ENCODE measurements at regions not wholly inside any gene's neighbourhood (a gene's known extent, or its start where the extent isn't known, plus 50 kb on each side); places are given as distances from the start of the nearest gene placed in this dataset.

DNA sequence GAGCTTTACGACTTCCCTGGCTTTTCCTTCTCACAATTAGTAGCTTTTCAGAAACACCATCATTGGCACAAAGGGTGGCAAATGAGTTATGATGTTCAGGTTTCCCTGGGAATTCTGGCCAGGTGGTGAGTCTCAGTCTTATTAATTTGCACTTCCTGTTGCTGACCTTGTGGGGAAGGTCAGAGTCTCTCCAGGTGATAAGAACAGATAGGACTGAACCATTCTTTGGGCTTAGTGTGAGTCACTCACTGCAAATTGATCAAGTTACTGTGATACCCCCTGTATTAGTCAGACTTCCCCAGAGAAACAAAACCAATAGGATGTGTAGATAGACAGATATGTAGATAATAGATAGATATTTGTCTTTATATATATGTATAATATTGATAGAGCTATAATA, 53.8 kb upstream of the RANBP3L start:
- DNase-seq (ENCODE audit: low spot score): no peak

DNA sequence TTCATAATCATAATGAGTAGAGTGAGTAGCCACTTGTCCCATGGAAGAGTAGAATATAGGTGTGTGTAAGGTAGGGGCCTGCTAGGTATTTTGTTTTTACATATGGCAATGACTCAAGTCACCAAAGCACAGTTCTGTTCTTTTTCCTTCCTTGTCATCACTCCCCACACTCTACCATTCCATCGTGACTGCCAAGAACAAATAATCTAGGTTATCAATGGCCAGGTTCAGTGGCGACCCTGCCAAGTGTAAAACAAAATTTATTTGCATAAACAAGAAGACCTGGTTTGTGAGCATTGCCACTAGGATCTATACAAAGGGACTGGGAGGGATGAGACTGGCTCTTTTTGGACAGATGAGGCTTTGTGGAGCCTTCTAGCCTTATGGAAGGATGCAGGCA, 55.2 kb upstream of the RANBP3L start:
- DNase-seq (ENCODE audit: low spot score): no peak

DNA sequence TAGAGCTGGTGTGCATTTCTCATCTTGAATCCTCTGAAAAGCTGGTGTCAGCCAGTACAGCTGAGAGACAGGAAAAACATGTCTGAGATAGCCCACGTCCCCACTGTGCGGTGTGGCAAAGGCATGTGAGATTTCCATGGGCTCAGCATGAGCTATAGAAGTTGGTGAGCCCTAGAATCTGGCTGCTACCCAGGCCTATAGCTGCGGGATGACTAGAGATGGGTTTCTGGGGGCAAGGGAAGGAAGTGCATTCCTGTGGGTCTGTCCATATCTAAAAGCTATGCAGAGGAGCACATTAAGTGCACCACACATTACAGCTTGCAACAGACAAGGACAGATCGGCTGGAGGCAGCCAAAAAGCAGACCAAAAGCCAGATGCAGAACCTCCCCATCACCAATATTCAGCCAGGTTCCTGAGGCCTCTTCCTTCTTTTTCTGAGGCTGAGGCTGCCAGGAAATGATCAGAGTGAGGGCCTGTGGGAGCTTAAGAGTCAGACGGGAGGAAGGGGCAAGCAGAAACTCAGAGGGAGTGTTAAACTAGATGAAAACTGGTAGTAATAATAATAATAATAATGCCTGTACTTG, 55.8 kb upstream of the RANBP3L start:
- peak; percentile 46 for DNase-seq (ENCODE audit: low spot score)

DNA sequence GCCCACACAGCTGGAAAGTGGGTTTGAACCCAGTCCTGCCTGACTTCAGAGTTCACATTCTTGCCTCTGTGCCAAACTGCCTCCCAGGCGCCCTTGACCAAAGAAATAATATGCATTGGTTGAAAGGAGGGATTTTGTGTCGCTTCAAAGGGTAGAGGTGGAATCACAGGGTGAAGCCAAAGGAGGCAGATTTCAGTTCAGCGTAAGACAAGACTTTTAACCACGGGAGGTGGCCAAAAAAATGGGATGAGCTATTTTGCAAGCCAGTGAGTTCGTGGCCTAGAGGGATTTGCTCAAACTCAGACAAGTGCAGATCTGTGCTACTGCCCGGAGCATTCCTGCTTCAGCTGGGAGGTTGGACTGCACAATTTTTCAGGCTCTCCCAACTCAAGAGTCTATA, 57.6 kb upstream of the RANBP3L start:
- DNase-seq (ENCODE audit: low spot score): no peak

DNA sequence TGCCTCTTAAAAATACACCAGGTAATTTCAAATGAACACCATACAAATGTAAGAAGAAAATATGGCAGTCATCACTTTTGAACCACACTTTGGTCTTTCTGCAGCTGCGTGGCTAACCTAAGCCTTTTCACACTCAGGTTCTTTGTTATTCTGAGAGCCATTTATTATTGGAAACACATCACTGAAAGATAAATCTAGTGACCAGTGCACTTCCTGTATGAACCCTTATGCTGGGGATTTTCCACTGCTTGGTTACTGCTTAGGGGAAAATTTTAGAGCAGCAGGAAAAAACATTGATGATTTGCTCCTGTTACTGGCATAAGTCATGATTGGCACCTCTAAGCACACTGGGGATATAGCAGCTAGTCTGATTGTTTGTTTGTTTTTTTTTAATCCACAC, 58.6 kb upstream of the RANBP3L start:
- no peak for DNase-seq (ENCODE audit: low spot score)

DNA sequence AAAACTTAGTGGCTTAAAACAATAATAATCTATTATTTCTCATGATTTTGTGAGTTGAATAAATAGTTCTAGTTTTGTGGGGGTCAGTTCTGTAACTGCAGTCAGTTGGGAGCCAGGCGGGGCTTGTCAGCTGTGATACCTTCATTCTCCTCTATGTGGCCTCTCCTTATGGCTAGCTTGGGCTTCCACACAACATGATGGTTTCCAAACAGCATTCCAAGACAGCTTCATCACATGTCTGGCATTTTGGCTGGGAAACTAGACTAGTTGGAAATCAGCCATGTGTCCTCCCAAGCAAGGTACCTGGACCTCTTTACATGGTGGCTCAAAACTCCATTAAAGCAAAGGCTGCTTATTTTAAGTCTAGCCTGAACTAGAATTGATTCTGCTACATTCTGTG, 61.4 kb upstream of the RANBP3L start:
- peak; percentile 31 for DNase-seq (ENCODE audit: low spot score)

DNA sequence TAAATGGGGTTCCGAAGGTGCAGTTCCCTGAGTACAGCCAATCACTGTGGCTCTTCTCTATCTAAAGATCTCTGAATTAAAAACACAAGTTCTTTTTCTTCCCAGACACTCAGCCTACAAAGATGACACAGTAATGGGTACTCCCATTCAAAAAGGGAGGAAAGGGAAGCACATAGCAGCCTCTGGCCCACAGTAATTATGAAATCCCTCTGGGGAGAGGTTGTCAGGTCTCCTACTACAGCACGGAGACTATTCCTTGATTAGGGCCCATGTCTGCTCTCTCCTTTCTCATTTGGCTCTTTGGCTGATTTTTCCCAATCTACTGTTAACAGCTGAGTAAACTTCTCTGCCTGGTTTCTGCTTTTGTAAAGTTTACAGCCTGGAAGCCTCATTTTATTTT, 62.0 kb upstream of the RANBP3L start:
- DNase-seq (ENCODE audit: low spot score): no peak

DNA sequence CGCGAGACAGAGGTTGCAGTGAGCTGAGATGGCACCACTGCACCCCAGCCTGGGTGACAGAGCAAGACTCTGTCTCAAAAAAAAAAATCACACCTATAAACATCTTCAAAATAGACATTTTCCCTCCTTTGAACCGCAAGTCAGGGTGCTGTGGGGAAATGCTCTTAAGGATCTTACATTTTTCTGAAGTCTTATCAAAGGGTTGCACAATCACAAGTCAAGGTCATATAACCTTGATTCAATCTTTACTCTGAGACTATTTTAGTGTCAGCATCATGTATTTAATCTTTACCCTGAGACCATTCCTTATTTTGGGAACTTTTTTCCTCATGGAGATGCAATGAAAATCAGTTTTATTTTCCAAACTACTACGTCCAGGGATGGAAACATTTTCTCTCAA, 62.8 kb upstream of the RANBP3L start:
- DNase-seq (ENCODE audit: low spot score): no peak

DNA sequence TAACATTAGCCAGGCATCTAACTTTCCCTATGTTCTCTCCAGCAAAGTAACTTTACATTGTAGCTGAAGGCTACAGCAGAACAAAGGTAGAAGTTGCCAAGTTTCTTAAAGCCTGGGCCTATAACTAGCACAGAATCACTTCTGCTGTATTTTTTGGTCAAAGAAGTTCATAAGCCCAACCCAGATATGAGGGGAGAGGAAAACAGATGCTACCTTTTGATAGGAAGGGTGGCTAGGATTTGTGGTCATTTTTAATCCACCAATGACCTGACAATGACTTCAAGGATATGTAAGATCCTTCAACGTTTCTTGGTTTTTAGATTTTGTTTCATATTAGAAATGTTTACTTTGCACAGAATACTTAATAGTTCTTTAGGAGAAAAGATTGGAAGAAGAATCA, 64.2 kb upstream of the RANBP3L start:
- no peak for DNase-seq (ENCODE audit: low spot score)

DNA sequence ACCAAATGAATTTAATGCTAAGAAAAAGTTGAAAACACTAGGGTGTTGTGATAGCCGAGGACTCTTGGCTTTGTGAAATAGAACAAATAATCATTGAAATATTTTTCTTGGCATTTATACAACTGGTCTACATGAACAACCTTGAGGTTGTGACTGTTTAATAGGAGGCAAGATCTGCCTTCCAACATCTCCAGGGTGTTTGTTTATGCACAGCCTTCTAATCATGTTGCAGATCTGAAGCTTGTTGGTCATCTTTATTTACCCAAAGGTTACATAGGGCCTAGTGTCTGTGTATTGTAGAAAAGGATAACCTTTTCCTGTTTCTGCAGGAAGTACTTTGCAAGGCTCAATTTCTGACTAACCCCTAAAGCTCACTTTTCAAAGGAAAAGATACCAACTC, 65.2 kb upstream of the RANBP3L start:
- DNase-seq (ENCODE audit: low spot score): no peak

DNA sequence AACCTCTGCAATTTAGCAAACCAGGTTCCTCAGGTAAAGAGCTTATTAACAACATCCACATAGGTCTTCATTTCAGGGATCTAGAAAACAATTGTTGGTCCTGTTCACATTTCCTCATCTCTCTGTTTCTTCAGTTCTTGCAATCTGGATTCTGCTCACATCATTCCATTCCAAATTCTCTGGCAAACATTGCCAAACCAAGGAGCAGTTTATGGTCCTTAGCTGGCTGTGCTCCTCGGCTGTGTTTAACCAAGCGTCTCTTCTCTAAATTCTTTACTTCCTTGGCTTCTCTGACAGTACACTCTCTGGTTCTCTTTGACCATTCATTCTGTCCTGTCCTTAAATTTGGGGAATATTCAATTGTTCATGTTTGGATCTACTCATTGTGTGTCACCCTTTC, 65.8 kb upstream of the RANBP3L start:
- DNase-seq (ENCODE audit: low spot score): no peak

DNA sequence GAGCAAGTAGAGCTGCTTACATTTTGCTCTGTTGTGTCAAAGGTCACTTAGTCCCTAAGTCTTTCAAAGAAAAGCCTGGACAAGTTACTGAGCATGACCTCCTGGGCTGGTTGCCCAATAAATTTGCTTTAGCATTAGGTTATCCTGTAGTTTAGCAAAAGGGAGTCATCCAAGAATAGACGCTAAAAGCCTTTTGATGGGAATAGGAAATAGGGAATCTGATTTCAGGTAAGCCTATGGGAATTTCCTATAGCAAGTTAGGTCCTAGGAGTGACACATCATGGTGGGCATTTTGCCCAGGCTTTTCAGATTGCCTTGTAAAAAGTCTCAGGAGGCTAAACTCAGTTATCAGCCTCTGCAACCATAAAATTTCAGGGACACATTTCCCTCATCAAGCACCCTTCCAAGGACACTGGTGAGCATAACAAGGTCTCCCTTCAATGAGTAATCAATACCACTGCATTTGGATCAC, 67.6 kb upstream of the RANBP3L start:
- DNase-seq (ENCODE audit: low spot score): no peak

DNA sequence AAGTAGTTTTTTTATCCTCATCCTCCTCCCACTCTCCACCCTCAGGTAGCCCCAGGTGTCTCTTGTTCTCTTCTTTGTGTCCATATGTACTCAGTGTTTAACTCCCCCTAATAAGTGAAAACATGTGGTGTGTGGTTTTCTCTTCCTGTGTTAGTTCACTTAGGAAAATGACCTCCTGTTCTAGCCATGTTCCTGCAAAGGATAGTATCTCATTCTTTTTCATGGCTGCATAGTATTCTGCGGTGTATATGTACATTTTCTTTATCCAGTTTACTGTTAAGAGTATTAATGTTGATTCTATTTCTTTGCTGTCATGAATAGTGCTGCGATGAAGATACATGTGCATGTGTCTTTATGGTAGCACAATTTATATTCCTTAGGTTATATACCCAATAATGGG, 68.4 kb upstream of the RANBP3L start:
- DNase-seq (ENCODE audit: low spot score): no peak

DNA sequence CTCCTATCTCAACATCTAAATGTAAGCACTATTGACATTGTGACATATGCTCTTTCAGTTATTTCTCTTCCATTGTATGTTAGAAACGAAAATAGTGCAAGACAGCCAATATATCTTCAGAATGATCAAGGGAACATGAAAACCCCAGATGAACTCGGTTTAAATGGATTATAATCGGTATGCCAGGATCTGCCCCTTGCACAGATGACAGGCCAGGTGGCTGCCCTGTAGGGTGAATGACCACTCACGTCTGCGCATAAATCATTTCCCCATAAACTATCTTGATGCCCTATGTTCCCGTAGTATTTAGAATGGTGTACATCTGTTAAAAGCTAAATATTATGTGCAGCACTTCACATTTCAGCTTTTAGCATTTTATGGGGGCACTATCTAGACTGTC, 69.7 kb upstream of the RANBP3L start:
- no peak for DNase-seq (ENCODE audit: low spot score)

DNA sequence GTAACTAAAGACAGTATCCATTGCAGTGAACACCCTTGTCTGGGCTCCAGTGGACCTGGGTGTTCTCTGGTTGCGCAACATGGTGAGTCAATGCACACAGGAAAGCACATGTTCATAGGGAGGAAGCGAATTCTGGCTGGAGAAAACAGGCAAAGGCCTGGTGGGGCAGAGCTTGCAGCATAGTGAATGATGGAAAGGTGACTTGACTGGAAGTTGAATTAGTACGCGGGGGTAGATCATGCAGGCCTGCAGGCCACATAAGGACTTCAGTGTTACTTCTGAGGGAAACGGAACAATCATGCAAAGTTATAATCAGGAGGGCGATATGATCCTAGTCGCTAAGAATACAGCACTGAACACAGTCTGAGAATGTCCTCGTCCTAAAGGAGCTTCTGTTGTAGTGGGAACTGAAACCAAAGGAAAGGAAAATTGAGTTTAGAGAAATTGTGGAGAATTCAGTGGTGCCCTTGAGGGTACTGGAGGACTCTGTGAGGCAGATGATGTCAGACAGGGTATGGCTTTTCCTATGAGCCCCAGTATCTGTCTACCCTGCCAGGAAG, 71.9 kb upstream of the RANBP3L start:
- no peak for DNase-seq (ENCODE audit: low spot score)

DNA sequence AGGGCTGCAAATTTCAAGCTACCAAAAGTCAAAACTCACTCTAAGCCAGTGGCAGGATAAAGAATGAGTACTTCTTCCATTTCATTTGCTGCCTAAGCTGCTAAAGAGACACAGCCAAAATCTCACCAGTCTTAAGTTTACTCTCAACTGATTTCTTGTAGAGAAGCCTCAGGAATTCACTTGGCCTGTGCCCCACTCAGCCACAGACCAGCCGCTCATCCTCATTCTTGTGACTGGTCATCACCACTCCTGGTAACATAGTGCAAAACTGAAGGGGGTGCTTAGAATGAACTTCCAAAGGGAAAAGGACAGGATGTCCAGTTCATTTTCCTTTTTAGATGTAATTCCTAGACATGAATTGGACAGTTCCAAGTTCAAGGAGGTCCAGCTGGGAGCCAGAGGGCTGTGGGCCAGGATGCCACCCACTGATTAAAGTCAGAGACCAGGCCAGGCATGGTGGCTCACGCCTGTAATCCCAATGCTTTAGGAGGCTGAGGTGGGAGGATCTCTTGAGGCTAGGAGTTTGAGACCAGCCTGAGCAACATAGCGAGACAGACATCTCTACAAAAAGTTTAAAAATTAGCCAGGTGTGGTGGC, 72.7 kb upstream of the RANBP3L start:
- DNase-seq (ENCODE audit: low spot score): peak; percentile 37

DNA sequence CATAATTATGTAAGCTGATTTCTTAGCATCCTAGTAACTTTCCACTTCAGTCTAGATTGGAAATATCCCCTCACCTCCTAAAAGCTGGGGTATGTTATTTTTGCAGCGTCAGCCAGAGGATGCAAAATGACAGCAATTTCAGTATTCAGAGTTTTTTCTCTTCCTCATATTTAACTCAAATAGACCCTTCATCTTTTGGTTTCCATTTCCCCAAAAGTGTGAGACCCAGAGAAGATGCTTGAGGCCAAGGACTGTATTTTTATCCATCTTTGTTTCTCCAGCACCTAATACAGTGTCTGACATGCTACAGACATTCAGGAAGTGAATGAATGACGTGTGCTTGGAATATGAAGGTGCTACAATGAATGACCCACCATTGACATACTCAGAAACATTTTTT, 75.5 kb upstream of the RANBP3L start:
- no peak for DNase-seq (ENCODE audit: low spot score)

DNA sequence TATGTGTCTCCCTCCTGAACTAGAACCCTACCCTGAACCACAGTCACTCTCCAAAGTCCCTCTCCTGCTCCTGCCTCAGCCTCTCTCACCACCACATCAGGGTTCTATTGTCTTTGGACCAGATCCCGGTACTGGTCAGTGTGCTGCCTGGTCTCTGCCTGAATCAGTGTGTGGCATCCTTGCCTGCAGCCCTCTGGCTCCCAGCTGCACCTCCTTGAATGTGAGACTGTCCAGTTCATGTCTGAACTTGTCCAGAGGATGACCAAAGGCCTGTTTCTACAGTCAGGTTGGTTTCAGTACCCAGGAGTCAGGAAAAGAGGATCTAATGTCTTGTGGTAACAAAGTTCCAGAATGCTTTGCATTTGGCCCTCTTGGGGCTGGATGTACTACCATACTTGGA, 76.8 kb upstream of the RANBP3L start:
- no peak for DNase-seq (ENCODE audit: low spot score)

DNA sequence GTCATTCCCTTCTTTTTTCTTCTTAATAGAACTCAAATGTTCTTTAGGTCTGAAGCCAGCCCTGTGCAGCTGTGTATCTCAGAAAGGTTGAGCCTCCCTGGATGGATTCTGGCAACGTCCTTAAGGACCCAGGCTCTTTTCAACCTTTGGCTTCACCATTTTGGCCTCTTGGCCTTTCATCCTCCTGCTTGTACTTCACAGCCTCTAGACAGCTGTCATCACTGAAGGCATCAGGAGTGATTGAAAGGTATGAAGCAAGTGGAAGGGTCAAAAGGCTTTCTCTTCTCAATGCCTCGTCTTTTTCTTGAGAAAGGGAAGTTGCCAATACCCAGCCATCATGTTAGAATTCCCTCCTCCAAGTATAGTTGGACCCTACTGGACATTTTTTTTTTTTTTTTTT, 81.2 kb upstream of the RANBP3L start:
- no peak for DNase-seq (ENCODE audit: low spot score)

DNA sequence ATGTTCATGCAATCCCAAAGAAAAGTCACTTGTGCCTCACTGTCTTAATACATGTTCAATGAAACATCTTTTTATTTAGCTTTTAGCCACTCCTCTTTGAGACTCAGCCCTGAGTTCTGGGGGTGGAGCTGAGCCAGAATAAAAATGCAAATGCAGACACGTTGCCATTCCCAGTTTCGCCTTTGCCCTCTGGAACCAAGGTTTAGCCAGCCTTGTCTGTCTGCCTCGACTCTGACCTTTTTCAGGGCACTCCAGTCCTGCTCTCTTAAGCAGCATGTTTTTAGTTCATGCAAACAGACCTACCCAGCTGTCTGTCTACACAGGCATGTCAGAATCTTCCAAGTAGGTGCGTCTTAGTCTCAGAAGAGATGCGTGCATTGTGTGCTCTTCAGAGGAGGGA, 82.2 kb upstream of the RANBP3L start:
- no peak for DNase-seq (ENCODE audit: low spot score)

DNA sequence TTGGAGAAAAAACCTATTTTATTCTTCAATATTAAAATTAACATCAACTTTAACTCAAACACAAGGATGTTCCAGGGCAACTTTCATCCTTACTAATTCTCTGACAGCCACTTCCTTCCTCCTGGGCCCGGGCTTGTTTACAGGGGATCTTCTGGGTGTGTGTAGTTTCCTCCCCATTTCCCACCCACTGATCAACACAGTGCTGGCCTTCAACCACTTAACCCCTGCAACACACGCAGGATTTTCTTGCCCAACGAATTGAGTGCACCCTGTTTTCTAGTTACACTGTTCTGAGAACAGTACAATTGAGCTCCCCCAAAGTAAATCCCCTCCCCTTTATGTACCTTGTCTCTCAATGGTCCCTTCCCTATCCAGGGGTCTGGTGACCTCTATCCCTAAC, 83.1 kb upstream of the RANBP3L start:
- DNase-seq (ENCODE audit: low spot score): no peak

DNA sequence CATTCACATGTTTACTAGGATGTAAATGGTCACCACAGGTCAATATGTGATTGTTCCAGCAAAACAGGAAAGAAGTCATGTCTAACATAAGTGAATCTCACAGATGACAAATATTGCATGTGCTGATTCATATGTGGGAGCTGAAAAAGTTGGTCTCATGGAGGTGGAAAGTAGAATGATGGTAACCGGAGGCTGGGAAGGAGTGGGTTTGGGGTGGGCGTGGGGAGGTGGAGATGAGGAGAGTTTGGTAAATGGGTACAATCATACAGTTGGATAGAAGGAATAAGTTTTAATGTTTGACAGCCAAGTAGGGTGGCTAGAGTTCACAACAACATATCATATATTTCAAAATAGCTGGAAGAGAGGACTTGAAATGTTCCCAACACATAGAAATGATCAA, 83.8 kb upstream of the RANBP3L start:
- DNase-seq (ENCODE audit: low spot score): no peak

DNA sequence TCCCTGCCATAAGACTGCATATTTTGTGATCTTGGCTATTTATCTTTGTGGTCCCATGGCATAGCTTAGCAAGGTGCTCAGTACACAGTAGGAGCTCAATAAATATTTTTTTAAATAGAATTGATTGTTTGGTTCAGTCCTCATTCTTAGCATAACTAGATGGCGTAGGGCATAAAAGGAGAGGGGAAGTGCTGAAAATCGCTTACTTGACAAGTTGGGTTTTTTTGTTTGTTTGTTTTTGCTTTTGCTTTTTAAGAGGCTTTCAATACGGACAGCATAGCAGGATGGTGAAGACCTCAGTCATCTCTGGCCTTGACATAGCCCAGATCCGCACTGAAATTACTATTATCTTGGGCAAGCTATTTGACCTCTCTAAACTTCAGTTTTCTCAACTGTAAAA, 86.6 kb upstream of the RANBP3L start:
- no peak for DNase-seq (ENCODE audit: low spot score)

DNA sequence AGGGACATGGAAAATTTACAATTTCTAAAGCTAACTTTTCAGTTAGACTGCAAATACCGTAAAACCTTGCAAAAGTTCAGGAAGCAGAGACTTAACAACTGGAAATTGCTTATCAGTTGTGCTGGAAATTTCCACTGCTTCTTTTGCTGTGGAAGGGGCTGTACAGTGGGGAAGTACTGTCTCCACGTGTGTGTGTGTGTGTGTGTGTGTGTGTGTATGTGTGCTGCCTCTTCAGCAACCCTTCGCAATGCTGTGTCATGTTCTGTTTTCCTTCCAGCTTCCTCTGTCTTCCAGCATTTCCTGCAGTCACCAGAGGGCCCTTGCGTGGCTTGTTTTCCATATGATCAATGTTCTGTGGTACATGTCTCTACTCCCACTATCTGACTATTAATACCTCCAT, 87.5 kb upstream of the RANBP3L start:
- DNase-seq (ENCODE audit: low spot score): no peak
